ENCODE measurements at regions not wholly inside any gene's neighbourhood (a gene's known extent, or its start where the extent isn't known, plus 50 kb on each side); places are given as distances from the start of the nearest gene placed in this dataset.
"Not testable (repeated sequence)": the region's sequence is repeated elsewhere in the genome, so short reads cannot be mapped to it uniquely, and the experiment has no call there.

DNA sequence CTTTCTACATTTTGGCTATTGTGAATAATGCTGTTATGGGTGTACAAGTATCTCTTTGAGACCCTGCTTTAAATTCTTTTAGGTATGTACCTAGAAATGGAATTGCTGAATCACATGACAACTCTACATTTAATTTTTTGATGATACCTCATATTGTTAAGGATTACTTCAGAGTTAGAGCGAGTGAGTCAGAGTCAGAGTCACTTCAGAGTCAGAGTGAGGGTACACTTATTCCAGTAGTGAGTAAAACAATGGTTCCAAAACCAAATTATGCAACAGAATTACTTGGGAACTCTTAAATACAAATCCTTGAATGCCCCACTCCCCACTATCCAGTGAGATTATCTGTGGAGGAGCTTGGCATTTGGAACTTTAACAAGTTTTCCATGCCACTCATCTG, 50.3 kb upstream of the SNRK start:
- DNase-seq = no peak

GRCh38 chr3:43233062-43233461, 53.3 kb upstream of the SNRK start:
- no peak for DNase-seq

DNA sequence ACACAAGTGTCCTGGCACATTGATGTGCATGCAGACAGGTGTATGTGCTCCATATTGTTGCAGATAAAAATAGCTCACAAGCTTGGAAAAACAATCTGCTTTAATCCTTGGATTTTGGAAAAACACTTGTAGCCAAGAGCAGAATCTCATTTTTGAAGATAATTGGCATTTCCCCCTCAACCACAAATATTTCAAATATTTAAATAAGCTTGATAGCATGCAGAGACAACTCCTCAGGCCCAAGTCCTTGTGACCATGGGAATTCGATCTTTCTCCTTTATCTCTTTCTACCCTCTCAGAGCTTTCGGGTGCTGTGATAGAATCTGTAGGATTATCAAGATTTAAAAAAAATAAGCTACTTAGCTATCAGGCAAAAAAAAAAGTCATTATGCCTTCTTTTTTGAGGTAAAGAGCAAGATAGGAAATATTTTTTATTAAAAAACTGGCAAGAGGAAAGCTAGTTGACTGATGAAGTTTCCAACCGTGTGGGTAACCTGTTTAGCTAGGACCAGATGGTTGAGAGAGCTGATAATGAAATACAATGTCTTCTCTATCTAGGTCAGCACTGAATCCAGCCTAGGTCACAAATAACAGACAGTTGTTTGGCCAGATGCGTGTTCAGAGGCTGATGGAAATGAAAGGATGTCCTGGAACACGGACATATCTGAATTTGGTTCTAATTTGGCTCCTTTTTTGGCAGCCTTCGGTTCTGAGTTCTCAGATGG, 54.9 kb upstream of the SNRK start:
- no peak for DNase-seq

DNA sequence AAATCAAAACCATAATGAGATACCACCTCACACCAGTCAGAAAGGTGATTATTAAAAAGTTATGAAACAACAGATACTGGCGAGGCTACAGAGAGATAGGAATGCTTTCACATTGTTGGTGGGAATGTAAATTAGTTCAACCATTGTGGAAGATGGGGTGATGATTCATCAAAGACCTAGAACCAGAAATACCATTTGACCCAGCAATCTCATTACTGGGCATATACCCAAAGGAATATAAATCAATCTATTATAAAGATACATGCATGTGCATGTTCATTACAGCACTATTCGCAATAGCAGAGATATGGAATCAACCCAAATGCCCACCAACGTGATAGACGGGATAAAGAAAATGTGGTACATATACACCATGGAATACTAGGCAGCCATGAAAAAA, 56.5 kb upstream of the SNRK start:
- DNase-seq = not testable (repeated sequence)

GRCh38 chr3:43227685-43228084, 58.7 kb upstream of the SNRK start:
- DNase-seq = not testable (repeated sequence)

DNA sequence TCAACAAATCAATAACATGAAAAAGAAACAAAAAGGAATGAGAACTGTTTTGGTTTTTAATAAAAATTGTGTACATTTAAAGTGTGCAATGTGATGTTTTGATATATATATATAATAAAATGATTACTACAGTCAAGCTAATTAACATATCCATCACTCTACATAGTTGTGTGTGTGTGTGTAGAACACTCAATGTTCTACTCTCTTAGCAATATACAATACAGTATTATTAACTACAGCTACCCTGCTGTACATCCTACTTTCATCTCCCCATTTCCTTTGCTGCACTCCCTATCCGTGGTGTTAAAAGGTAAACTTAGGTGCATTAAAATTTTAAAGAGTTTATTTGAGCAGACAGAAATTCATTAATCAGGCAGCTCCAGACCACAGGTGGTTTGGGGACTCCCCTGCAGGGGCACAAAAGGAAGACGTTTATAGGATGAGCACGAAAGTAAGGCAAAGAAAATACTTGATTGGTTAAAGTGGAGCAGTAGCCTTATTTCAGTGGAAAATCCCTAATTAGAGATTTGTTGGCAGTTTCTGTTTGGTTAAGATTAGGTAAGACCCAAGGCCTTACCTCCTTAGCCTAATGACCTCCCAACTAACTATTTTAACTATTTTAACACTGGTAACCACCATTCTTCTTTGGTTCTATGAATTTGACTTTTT, 61.8 kb upstream of the SNRK start:
- no peak for DNase-seq

- no peak for DNase-seq
Observed at GRCh38 chr3:43223670-43224364, 62.5 kb upstream of the SNRK start.

DNA sequence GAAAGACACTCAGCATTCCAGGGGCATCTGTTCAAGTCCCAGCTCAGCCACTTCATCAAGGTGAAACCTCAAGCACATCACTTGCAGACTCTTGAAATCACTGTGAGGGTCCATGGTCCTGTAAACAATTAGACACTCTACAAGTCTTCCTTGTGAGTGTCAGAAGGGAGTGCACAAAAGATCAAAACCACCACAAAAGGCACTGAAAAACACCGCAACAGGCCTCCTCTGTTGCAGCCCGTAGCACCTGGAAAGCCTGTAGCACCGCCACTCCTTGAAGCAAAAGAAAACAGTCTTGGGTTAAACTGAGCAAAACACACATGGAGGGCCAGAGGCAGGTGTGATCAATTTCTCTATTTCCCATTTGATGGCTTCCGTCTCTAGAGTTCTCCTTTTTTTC, 63.8 kb upstream of the SNRK start:
- no peak for DNase-seq

DNA sequence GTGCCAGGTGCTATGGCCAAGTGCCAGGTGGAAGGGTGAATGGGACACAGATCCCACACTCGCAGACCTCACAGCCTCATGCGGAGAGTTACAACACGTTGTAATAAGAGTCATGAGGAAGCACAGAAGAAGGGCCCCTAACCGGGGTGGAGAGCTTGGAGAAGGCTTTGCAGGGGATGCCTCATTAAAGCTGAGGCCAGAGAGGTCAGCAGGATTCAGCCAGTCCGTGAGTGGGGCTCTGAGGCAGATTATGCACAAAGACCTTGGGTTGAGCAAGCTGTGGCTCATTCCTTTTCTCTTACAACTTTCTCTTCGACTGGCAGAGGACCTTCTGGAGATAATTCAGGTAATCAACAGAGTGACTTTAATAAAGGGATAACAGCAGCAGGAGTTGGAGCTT, 65.3 kb upstream of the SNRK start:
- no peak for DNase-seq

- no peak for DNase-seq
Observed at GRCh38 chr3:43219616-43220015, 66.7 kb upstream of the SNRK start.

- DNase-seq = no peak
Observed at GRCh38 chr3:43218921-43219320, 67.4 kb upstream of the SNRK start.

DNA sequence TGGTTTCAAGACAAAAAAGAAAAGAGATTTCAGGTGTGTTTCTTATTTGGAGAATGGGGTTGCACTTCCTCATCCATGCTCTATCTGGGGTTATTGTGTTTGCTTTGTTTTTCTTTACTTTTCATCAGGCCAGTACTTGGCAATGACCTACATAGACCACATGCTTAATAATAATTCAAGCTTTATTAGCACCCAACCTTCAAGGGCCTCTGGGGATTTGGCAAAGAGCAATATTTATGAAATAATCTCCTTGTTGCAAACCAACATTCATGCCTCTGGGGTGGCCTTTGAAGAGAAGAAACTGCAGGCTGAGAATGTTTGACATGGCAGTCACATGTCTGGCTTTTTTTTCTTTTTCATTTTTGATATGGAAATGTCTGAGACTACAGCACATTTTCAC, 68.2 kb upstream of the SNRK start:
- DNase-seq = no peak

DNA sequence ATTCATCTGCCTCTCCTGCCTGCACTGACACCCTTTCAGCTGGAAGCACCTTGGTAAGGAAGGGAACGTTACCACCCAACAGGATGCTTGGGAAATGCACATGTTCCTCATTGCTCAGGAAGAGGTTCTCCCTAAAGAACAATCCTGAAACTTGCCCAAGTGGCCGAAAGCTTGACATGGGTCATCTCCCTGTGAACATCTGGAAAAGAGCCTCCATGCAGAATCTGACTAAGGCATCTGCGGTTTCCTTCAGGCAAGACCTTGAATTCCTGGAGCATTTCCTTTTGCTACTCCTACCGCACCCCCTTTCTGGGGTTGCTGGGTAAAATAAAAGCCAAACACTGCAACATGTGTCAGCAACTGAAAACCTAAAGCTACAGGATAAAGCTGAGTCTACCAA, 68.7 kb upstream of the SNRK start:
- no peak for DNase-seq

GRCh38 chr3:43217206-43217605, 69.1 kb upstream of the SNRK start:
- no peak for DNase-seq

- DNase-seq = no peak
Observed at GRCh38 chr3:43215663-43216275, 70.6 kb upstream of the SNRK start.

- no peak for DNase-seq
Observed at GRCh38 chr3:43215138-43215537, 71.2 kb upstream of the SNRK start.

GRCh38 chr3:43214616-43215015, 71.7 kb upstream of the SNRK start:
- no peak for DNase-seq

DNA sequence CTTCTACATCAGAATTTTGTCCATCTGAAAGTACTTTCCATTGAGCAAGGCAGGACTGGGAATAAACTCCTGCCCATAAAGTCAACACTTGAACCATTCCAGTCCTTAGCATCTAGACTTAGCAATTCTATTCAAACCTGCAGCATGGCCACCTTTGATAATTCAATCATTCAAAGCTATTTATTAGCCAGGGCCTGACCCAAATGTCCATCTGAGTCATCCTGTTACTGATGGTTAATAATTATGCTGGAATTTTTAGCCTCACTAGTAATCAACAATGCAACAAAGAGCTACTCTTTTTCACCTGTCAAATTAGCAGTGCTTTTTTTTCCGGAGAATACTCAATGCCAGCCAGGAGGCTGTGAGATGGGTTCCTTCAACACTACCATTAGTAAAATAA, 72.7 kb upstream of the SNRK start:
- no peak for DNase-seq

DNA sequence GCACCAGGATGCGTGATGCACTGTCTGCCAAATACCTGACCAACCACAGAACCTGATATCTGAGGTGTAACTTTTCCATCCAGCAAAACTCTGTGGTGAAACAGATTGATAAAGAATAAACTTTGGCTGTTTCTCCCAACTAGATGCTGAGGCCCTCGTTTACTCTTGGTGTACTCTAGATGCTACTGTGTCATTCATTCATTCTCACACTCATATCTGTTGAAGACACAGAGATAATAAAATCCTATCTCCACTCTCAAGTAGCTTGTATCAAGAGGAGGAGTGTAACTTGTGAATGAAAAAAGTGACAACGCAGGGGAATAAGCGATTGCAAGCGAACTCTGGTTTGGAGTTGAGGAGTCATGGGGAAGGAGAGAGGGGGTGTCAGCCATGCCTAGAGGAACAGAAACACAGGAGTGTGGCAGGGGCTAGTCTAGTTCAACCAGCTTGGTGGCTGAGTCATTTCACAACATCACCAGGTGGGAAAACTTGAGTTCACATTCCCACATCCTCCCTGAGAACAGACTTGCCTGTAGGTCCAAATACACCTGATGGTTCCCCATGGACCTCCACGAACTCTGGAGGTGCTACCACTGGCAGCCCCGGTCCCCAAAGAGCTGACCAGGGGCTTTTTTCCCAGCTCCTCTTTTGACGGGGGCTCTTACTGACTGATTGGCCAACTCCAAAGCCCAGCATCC, 73.3 kb upstream of the SNRK start:
- DNase-seq = no peak

GRCh38 chr3:43211681-43212080, 74.7 kb upstream of the SNRK start:
- DNase-seq = no peak

GRCh38 chr3:43210049-43211027, 76.0 kb upstream of the SNRK start:
- no peak for DNase-seq

DNA sequence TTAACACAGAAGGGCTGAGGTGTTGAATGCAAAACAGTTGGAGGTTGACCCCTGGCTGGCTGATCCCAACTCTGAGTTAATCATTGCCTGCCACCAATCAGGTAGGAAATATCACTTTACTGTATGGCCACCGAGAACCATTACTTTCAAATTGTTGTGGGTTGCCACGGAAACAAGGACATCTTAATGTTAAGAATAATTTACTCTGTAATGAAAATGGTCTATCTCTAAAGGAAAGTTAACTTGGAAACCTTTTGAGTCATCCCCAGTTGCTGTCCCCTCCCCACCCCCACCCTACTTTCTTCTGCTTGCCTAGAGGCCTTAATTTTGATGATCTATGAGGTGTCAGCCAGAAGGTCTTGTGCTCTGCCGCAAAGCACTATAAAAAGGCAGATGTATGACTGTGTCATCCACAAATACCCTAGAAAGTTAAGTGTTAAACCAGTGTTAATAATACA, 78.7 kb upstream of the SNRK start:
- DNase-seq = no peak
